Coronary artery (tissue), 2 donors: ENCODE measurements at regions not wholly inside any gene's neighbourhood (a gene's known extent, or its start where the extent isn't known, plus 50 kb on each side); places are given as distances from the start of the nearest gene placed in this dataset.

Experiments used
- DNase-seq: peaks from one replicate; pipeline ENCODE4 v3.0.0-alpha.2; 2017; ENCODE audit warnings: low spot score
- H3K27ac ChIP-seq, 2 donors: fragments of 200-600 bp; sonication (generic); one replicate each; pipeline ENCODE4 v1.5.1; 2016 to 2019
- H3K4me3 ChIP-seq: fragments of 200-600 bp; sonication (generic); 2 replicates; pipeline ENCODE4 v1.5.1; 2016; ENCODE audit warnings: mild to moderate bottlenecking, moderate library complexity
- CTCF ChIP-seq: fragments of 200-600 bp; sonication (generic); IDR thresholded peaks from one replicate; pipeline ENCODE4 v1.5.1; 2019; ENCODE audit warnings: antibody characterized with exemption

GRCh38 chr3:104106276-104106675 lies 1260.4 kb upstream of the ALCAM start:
- H3K27ac ChIP-seq, result no peak overlapping the region
- H3K4me3 ChIP-seq, result no peak overlapping the region
- no peak for TF ChIP-seq CTCF
- no peak for DNase-seq

GRCh38 chr3:104108522-104108921 lies 1258.2 kb upstream of the ALCAM start:
- no peak for TF ChIP-seq CTCF
- no peak overlapping the region for H3K4me3 ChIP-seq
- no peak for DNase-seq
- no peak overlapping the region for H3K27ac ChIP-seq

- no peak overlapping the region for H3K4me3 ChIP-seq
- no peak for TF ChIP-seq CTCF
Measured at GRCh38 chr3:104126463-104126862, 1240.2 kb upstream of the ALCAM start.

GRCh38 chr3:104126864-104127553 lies 1239.7 kb upstream of the ALCAM start:
- no peak for TF ChIP-seq CTCF
- no peak for DNase-seq
- Histone ChIP-seq H3K4me3 (no peak overlapping the region), H3K27ac (no peak overlapping the region)

More at GRCh38 chr3:104126463-104126862, 1240.2 kb upstream of the ALCAM start:
- no peak overlapping the region for H3K27ac ChIP-seq
- DNase-seq, result no peak

DNA sequence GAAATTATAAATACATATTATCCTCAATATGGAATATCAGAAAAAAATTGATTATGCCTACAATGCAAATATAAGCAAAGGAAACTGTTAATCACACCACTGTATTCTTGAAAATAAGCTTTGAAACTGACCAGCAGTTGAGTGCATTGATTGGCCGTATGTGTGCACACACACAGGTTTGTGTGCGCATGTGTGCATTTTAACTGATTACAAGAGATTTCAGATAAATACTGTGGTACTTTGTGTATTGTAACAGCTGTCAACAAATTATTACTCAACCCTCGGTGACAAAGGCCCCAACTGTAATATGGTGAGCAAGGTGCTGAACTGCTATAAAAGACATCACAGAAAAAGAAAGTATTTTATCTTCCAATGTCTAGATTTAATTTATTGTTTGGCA lies 1238.9 kb upstream of the ALCAM start:
- no peak for DNase-seq
- Histone ChIP-seq H3K4me3 (no peak overlapping the region), H3K27ac (no peak overlapping the region)
- no peak for TF ChIP-seq CTCF

GRCh38 chr3:104132566-104133403 lies 1233.9 kb upstream of the ALCAM start:
- TF ChIP-seq CTCF, result no peak
- DNase-seq, result no peak
- no peak overlapping the region for H3K27ac ChIP-seq
- no peak overlapping the region for H3K4me3 ChIP-seq

DNA sequence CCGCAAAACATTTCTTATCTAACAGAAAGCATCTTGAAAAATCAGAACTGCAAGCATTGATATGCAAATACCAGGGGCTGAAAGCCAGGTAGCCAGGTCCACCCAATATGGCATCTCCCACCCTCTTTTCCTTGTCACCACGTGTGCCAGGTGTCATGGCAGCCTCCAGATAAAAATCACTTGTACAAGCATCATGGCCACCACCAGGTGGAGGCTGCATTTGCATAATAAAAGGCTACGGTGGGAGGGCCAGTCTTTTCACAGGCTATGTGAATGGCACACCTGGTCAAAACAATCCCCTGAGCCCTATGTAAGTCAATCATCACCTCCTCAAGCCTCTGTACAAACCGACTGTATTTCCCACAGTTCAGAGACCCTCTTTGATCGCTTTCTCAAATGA lies 1233.1 kb upstream of the ALCAM start:
- no peak for DNase-seq
- H3K4me3 ChIP-seq, result no peak overlapping the region
- TF ChIP-seq CTCF, result no peak
- H3K27ac ChIP-seq, result no peak overlapping the region
